GM13976 (cell line): ENCODE measurements at regions not wholly inside any gene's neighbourhood (a gene's known extent, or its start where the extent isn't known, plus 50 kb on each side); places are given as distances from the start of the nearest gene placed in this dataset.
A peak's percentile ranks its signal among the peaks of the same experiment; 100 is the strongest.

ENCODE experiments used
- DNase-seq: peaks from one replicate; pipeline ENCODE4 v3.0.0; 2012; ENCODE audit warnings: low spot score
- in situ Hi-C: fragments of 300-500 bp; cut with MboI; formaldehyde crosslinking; loops from one replicate; pipeline ENCODE4 v1.12.0; 2022; ENCODE audit warnings: low sequenced_read_pairs, mixed read lengths, inconsistent platforms; ENCODE audit not compliant: unreplicated experiment
- TF ChIP-seq, protein P1 (sequence below): IDR thresholded peaks from 2 replicates; pipeline ENCODE4 v1.5.1; 2012; ENCODE audit warnings: borderline replicate concordance, mild to moderate bottlenecking; ENCODE audit not compliant: insufficient read depth; ENCODE audit errors: extremely low read depth, missing control alignments, control extremely low read depth

- TF ChIP-seq, protein P1, sequence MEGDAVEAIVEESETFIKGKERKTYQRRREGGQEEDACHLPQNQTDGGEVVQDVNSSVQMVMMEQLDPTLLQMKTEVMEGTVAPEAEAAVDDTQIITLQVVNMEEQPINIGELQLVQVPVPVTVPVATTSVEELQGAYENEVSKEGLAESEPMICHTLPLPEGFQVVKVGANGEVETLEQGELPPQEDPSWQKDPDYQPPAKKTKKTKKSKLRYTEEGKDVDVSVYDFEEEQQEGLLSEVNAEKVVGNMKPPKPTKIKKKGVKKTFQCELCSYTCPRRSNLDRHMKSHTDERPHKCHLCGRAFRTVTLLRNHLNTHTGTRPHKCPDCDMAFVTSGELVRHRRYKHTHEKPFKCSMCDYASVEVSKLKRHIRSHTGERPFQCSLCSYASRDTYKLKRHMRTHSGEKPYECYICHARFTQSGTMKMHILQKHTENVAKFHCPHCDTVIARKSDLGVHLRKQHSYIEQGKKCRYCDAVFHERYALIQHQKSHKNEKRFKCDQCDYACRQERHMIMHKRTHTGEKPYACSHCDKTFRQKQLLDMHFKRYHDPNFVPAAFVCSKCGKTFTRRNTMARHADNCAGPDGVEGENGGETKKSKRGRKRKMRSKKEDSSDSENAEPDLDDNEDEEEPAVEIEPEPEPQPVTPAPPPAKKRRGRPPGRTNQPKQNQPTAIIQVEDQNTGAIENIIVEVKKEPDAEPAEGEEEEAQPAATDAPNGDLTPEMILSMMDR, result no peak
- DNase-seq, result no peak
- in situ Hi-C loops, result no loop called here
Measured at GRCh38 chr3:28117598-28117997, 123.8 kb upstream of the CMC1 start.

- TF ChIP-seq, protein P1, result no peak
- DNase-seq, result no peak
- in situ Hi-C loops, result no loop called here
Measured at GRCh38 chr3:28118087-28118486, 123.3 kb upstream of the CMC1 start.

- in situ Hi-C loops, result no loop called here
- TF ChIP-seq, protein P1, result no peak
- DNase-seq, result no peak
Measured at GRCh38 chr3:28122227-28122626, 119.2 kb upstream of the CMC1 start.

GRCh38 chr3:28124882-28125281 is 116.5 kb upstream of the CMC1 start:
- peak; percentile 5 for DNase-seq
- in situ Hi-C loops, result no loop called here
- TF ChIP-seq, protein P1, result no peak

DNA sequence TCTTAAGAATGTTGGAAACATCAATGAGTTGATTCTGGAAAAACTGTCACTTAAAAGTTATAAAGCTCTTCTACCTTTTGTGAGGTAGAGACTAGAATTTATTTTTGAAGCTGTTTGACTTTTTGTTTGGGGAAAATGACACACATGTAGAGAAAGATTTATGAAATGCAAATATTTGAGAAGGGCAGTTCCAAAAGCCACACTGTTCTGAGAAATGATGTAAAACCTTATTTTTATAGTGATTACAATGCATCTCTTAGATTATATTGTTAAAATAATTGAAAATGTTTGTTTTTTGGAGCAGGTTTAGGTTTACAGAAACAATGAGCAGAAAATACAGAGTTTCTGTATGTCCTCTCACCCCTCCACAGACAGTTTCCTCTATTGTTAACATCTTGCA is 116.1 kb upstream of the CMC1 start:
- TF ChIP-seq, protein P1, result no peak
- no peak for DNase-seq
- in situ Hi-C loops, result no loop called here

- no peak for DNase-seq
- TF ChIP-seq, protein P1, result no peak
- in situ Hi-C loops, result no loop called here
Measured at GRCh38 chr3:28130836-28131235, 110.6 kb upstream of the CMC1 start.

- TF ChIP-seq, protein P1, result no peak
- in situ Hi-C loops, result no loop called here
- DNase-seq, result no peak
Measured at GRCh38 chr3:28132941-28133340, 108.5 kb upstream of the CMC1 start.
